SK-N-SH (cell line): ENCODE measurements at regions not wholly inside any gene's neighbourhood (a gene's known extent, or its start where the extent isn't known, plus 50 kb on each side); places are given as distances from the start of the nearest gene placed in this dataset.

Experiments used
- CTCF ChIA-PET: fragments of 300-600, 350-600 bp; formaldehyde crosslinking; extraction: SDS; loops from one replicate; lab custom pipeline; 2021; lab: Yijun Ruan, JAX
- POLR2A ChIA-PET: fragments of 350-600 bp; sonication (Branson Sonifier 250); formaldehyde crosslinking; extraction: SDS; loops from one replicate; lab custom pipeline; 2020; ENCODE audit warnings: antibody characterized with exemption, inconsistent platforms; lab: Yijun Ruan, JAX
- DNase-seq: peaks from one replicate; pipeline ENCODE4 v3.0.0; 2012
- H2AFZ ChIP-seq: fragments of 200-600 bp; sonication (generic); 2 replicates; pipeline ENCODE4 v1.8.1; 2016; ENCODE audit warnings: antibody characterized with exemption, mild to moderate bottlenecking, low read depth
- H3F3A ChIP-seq: fragments of 200-600 bp; sonication (generic); replicated peaks from 2 replicates; pipeline ENCODE3; 2016; ENCODE audit warnings: antibody characterized with exemption, mild to moderate bottlenecking; ENCODE audit not compliant: insufficient read depth
- H3K27ac ChIP-seq, 2 experiments: fragments of 200-500 bp in 1 of 2; fragments of 200-600 bp in 1 of 2; sonication (Bioruptor generic) in 1 of 2; sonication (generic), shearing (Covaris generic) in 1 of 2; 2 replicates each; pipeline versions ENCODE4 v1.5.1 to v1.6.1; 2014 to 2016; ENCODE audit warnings: low read depth in 2 of 2, inconsistent platforms in 1 of 2, low read length in 1 of 2, mild to moderate bottlenecking in 1 of 2, mixed read lengths in 1 of 2
- H3K27me3 ChIP-seq: fragments of 200-600 bp; sonication (generic), shearing (Covaris generic); 2 replicates; pipeline ENCODE4 v1.6.1; 2016; ENCODE audit warnings: mixed run types; ENCODE audit not compliant: insufficient read depth
- H3K36me3 ChIP-seq, 2 experiments: fragments of 200-500 bp in 1 of 2; fragments of 200-600 bp in 1 of 2; sonication (Bioruptor generic) in 1 of 2; sonication (generic) in 1 of 2; replicated peaks in 1 of 2; 2 replicates each; pipeline versions ENCODE3 to v1.5.1; 2014 to 2016; ENCODE audit warnings: low read length in 1 of 2, mild to moderate bottlenecking in 1 of 2; ENCODE audit not compliant: insufficient read depth in 2 of 2, control insufficient read depth in 1 of 2
- H3K4me1 ChIP-seq, 2 experiments: fragments of 200-500 bp in 1 of 2; fragments of 200-600 bp in 1 of 2; sonication (Bioruptor generic) in 1 of 2; sonication (generic), shearing (Covaris generic) in 1 of 2; 2 replicates each; pipeline versions ENCODE4 v1.5.1 to v1.6.1; 2014 to 2016; ENCODE audit warnings: low read depth in 1 of 2, low read length in 1 of 2, mixed run types in 1 of 2; ENCODE audit not compliant: insufficient read depth in 2 of 2, control insufficient read depth in 1 of 2
- H3K4me2 ChIP-seq: fragments of 200-600 bp; sonication (generic), shearing (Covaris generic); 2 replicates; pipeline ENCODE4 v1.6.1; 2017; ENCODE audit warnings: mixed run types
- H3K4me3 ChIP-seq, 2 experiments: fragments of 200-500 bp in 1 of 2; fragments of 200-600 bp in 1 of 2; sonication (Bioruptor generic) in 1 of 2; sonication (generic), shearing (Covaris generic) in 1 of 2; 2 replicates each; pipeline versions ENCODE4 v1.5.1 to v1.8.1; 2014 to 2016; ENCODE audit warnings: low read depth in 2 of 2, inconsistent platforms in 1 of 2, low read length in 1 of 2, mild to moderate bottlenecking in 1 of 2, mixed read lengths in 1 of 2, moderate library complexity in 1 of 2
- H3K79me2 ChIP-seq: fragments of 200-600 bp; sonication (generic); 2 replicates; pipeline ENCODE4 v1.8.1; 2017; ENCODE audit warnings: mild to moderate bottlenecking; ENCODE audit not compliant: insufficient read depth
- H3K9ac ChIP-seq: fragments of 200-600 bp; sonication (generic); 2 replicates; pipeline ENCODE4 v1.6.1; 2017; ENCODE audit warnings: mixed run types
- H3K9me2 ChIP-seq: fragments of 200-600 bp; sonication (generic); 2 replicates; pipeline ENCODE4 v1.6.1; 2017; ENCODE audit warnings: mixed run types
- H3K9me3 ChIP-seq: fragments of 200-600 bp; sonication (generic); 2 replicates; pipeline ENCODE4 v1.6.1; 2017; ENCODE audit warnings: mixed run types, mild to moderate bottlenecking, moderate library complexity
- H4K20me1 ChIP-seq: fragments of 200-600 bp; sonication (generic); 2 replicates; pipeline ENCODE4 v1.6.1; 2017; ENCODE audit warnings: mild to moderate bottlenecking, mixed run types; ENCODE audit not compliant: insufficient read depth
- GABPA ChIP-seq: IDR thresholded peaks from 2 replicates; pipeline ENCODE4 v1.4.0; 2012; ENCODE audit warnings: low read depth, mild to moderate bottlenecking
- GATA2 ChIP-seq: sonication (generic); formaldehyde crosslinking; IDR thresholded peaks from 2 replicates; pipeline ENCODE4 v1.5.0; 2020; ENCODE audit warnings: mild to moderate bottlenecking, missing genetic modification reagents
- POLR2AphosphoS5 ChIP-seq: IDR thresholded peaks from 2 replicates; pipeline ENCODE4 v1.6.1; 2012; ENCODE audit warnings: low read depth, low read length
- SMC3 ChIP-seq: IDR thresholded peaks from 2 replicates; pipeline ENCODE4 v1.6.1; 2012; ENCODE audit warnings: low read depth, low read length, improper control_type of control experiment
- TEAD4 ChIP-seq: IDR thresholded peaks from 2 replicates; pipeline ENCODE4 v1.4.0; 2012; ENCODE audit warnings: mild to moderate bottlenecking, borderline replicate concordance; ENCODE audit not compliant: insufficient read depth
- WGBS: methylation state at CpG from one replicate; pipeline ENCODE4 v1.1.6; 2017; ENCODE audit warnings: low lambda C conversion rate; 5-methylcytosine and 5-hydroxymethylcytosine counted together
- TF ChIP-seq, protein P1 (sequence below): fragments of 150-350 bp; IDR thresholded peaks from 2 replicates; pipeline ENCODE4 v1.6.1; 2016; ENCODE audit warnings: mild to moderate bottlenecking, low read depth, low read length
- TF ChIP-seq, protein P2 (sequence below): fragments of 200-600 bp; sonication (generic); IDR thresholded peaks from 2 replicates; pipeline ENCODE4 v1.6.1; 2017; ENCODE audit warnings: antibody characterized with exemption, mild to moderate bottlenecking, moderate library complexity
- TF ChIP-seq, protein P3 (sequence below): IDR thresholded peaks from 2 replicates; pipeline ENCODE4 v1.4.0; 2012; ENCODE audit warnings: low read depth, borderline replicate concordance
- TF ChIP-seq, protein P4 (sequence below): IDR thresholded peaks from 2 replicates; pipeline ENCODE4 v1.4.0; 2012; ENCODE audit warnings: low read depth

DNA sequence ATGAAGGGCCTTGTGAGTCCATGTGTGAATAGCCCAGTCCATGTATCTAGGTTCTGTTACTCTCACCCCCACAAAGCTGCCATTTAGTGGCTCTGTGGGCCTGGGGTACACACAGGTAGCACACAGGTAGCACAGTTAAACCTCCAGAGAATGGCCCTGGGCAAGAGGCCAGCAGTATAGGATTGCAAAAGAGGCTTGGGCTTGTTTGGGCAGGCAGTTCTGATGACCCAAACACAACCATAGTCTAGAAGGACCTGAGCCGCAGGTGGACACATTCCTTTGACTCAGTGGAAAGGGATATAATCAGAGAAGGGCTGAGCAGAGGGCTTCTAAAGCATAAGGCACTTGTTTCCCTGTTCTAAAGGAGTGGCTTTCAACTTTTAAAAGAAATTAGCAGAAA lies 326.8 kb upstream of the SGCD start:
- CTCF ChIA-PET, result no interaction called here
- H3F3A ChIP-seq, result no peaks in the 10 kb centered on the region
- H2AFZ ChIP-seq, result no peak overlapping the region
- H3K9me2 ChIP-seq, result no peaks in the 10 kb centered on the region
- H3K9me3 ChIP-seq, result no peaks in the 10 kb centered on the region
- no peak overlapping the region for H3K27ac ChIP-seq
- H3K27me3 ChIP-seq, result no peaks in the 10 kb centered on the region
- H4K20me1 ChIP-seq, result no peaks in the 10 kb centered on the region
- TF ChIP-seq, protein P1, sequence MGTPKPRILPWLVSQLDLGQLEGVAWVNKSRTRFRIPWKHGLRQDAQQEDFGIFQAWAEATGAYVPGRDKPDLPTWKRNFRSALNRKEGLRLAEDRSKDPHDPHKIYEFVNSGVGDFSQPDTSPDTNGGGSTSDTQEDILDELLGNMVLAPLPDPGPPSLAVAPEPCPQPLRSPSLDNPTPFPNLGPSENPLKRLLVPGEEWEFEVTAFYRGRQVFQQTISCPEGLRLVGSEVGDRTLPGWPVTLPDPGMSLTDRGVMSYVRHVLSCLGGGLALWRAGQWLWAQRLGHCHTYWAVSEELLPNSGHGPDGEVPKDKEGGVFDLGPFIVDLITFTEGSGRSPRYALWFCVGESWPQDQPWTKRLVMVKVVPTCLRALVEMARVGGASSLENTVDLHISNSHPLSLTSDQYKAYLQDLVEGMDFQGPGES, result no peak
- TF ChIP-seq, protein P2, sequence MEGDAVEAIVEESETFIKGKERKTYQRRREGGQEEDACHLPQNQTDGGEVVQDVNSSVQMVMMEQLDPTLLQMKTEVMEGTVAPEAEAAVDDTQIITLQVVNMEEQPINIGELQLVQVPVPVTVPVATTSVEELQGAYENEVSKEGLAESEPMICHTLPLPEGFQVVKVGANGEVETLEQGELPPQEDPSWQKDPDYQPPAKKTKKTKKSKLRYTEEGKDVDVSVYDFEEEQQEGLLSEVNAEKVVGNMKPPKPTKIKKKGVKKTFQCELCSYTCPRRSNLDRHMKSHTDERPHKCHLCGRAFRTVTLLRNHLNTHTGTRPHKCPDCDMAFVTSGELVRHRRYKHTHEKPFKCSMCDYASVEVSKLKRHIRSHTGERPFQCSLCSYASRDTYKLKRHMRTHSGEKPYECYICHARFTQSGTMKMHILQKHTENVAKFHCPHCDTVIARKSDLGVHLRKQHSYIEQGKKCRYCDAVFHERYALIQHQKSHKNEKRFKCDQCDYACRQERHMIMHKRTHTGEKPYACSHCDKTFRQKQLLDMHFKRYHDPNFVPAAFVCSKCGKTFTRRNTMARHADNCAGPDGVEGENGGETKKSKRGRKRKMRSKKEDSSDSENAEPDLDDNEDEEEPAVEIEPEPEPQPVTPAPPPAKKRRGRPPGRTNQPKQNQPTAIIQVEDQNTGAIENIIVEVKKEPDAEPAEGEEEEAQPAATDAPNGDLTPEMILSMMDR, result no peak
- no peak overlapping the region for H3K4me2 ChIP-seq
- POLR2A ChIA-PET, result no interaction called here
- 50% methylated on average over 1 of the region's 1 CpG for WGBS
- H3K79me2 ChIP-seq, result no peaks in the 10 kb centered on the region
- peaks cover 0 to 4% of the 10 kb centered on the region in 2 experiments; a peak in 2 of 4 replicates for H3K4me1 ChIP-seq
- no peak overlapping the region for H3K4me3 ChIP-seq
- H3K36me3 ChIP-seq, result no peaks in the 10 kb centered on the region
- DNase-seq, result no peak
- no peak overlapping the region for H3K9ac ChIP-seq

DNA sequence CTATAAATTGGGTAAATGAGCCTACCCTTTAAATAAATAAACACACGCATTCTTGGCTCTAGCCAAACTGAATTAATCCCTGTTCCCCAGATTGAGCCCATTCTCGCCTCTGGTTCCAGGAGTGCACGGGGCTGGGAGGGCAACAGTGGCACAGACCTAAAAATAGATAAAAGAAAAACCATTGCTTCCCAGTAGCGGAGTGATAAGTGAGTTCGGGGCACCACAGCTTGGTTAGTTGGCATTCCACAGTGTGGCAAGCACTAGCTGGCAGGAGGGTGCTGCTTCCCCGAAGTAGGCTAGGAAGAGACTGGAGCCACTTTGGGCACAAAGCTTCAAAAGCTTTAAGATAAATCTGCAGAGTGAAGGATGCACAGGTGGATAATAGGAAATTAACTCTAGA lies 322.2 kb upstream of the SGCD start:
- POLR2A ChIA-PET, result no interaction called here
- Histone ChIP-seq H3K36me3 (no peaks in the 10 kb centered on the region), H3K9me3 (no peaks in the 10 kb centered on the region), H3K4me1 (no peaks in the 10 kb centered on the region), H3K4me3 (no peak overlapping the region), H3K4me2 (no peak overlapping the region)
- TF ChIP-seq, protein P3, sequence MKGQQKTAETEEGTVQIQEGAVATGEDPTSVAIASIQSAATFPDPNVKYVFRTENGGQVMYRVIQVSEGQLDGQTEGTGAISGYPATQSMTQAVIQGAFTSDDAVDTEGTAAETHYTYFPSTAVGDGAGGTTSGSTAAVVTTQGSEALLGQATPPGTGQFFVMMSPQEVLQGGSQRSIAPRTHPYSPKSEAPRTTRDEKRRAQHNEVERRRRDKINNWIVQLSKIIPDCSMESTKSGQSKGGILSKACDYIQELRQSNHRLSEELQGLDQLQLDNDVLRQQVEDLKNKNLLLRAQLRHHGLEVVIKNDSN, result no peak
- no peak for TF ChIP-seq TEAD4
- TF ChIP-seq SMC3, result no peak
- no peak for TF ChIP-seq GABPA
- TF ChIP-seq GATA2 (CRISPR knock-in tag), result no peak
- TF ChIP-seq, protein P4, sequence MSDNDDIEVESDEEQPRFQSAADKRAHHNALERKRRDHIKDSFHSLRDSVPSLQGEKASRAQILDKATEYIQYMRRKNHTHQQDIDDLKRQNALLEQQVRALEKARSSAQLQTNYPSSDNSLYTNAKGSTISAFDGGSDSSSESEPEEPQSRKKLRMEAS, result no peak
- no peak for TF ChIP-seq POLR2AphosphoS5
- TF ChIP-seq, protein P2, result no peak
- TF ChIP-seq, all 33 proteins: peak for 0
- CTCF ChIA-PET, result no interaction called here
- 58% methylated on average over 6 of the region's 6 CpGs for WGBS
- no peak overlapping the region for H3K27ac ChIP-seq
- H4K20me1 ChIP-seq, result no peaks in the 10 kb centered on the region
- H3F3A ChIP-seq, result no peaks in the 10 kb centered on the region
- no peaks in the 10 kb centered on the region for H3K27me3 ChIP-seq
- H2AFZ ChIP-seq, result no peak overlapping the region
- H3K79me2 ChIP-seq, result no peaks in the 10 kb centered on the region
- no peak overlapping the region for H3K9ac ChIP-seq
- H3K9me2 ChIP-seq, result no peaks in the 10 kb centered on the region
- no peak for DNase-seq
